AG04450 (cell line): ENCODE measurements at regions not wholly inside any gene's neighbourhood (a gene's known extent, or its start where the extent isn't known, plus 50 kb on each side); places are given as distances from the start of the nearest gene placed in this dataset.

Experiments used
- CTCF ChIA-PET: fragments of 300-600, 350-600 bp; formaldehyde crosslinking; extraction: SDS; loops from one replicate; lab custom pipeline; 2022; ENCODE audit warnings: antibody characterized with exemption, inconsistent platforms; lab: Charles Lee
- POLR2A ChIA-PET: fragments of 350-600 bp; formaldehyde crosslinking; extraction: SDS; loops from one replicate; lab custom pipeline; 2021; ENCODE audit warnings: antibody characterized with exemption, inconsistent platforms; lab: Yijun Ruan, JAX
- DNase-seq: peaks from one replicate; pipeline ENCODE4 v3.0.0-alpha.2; 2011; ENCODE audit warnings: low read depth, low spot score
- H3K27ac ChIP-seq: one replicate; pipeline ENCODE4 v1.5.1; 2012; ENCODE audit warnings: low read depth, low read length, control low read depth
- H3K27me3 ChIP-seq: one replicate; pipeline ENCODE4 v1.6.0; 2012; ENCODE audit warnings: low read length; ENCODE audit not compliant: control insufficient read depth, insufficient read depth
- H3K4me3 ChIP-seq: 2 replicates; pipeline ENCODE4 v1.5.1; 2011; ENCODE audit warnings: mild to moderate bottlenecking, low read depth, low read length, control low read depth
- H3K9me3 ChIP-seq: 2 replicates; pipeline ENCODE4 v1.5.1; 2012; ENCODE audit warnings: low read length; ENCODE audit not compliant: control insufficient read depth, insufficient read depth
- CTCF ChIP-seq: IDR thresholded peaks from 2 replicates; pipeline ENCODE4 v1.5.1; 2011; ENCODE audit warnings: low read depth, low read length, control low read depth, inconsistent platforms

GRCh38 chr7:67377939-67378862, 381.6 kb downstream of the TYW1 start:
- Histone ChIP-seq H3K4me3 (no peak overlapping the region), H3K9me3 (no peaks in the 10 kb centered on the region), H3K27me3 (no peaks in the 10 kb centered on the region), H3K27ac (no peak overlapping the region)
- CTCF ChIA-PET = interaction anchor here (0.8 to 2.3 kb wide), 2 partner anchors 16 to 108 kb away, joined by 5 to 15 read pairs; no protein-coding TSS in a partner anchor
- POLR2A ChIA-PET = no interaction called here
- TF ChIP-seq CTCF = peak; percentile 81
- peak; percentile 29 for DNase-seq

GRCh38 chr7:67380326-67380725, 383.7 kb downstream of the TYW1 start:
- no peak for TF ChIP-seq CTCF
- no peak overlapping the region for H3K27ac ChIP-seq
- no peaks in the 10 kb centered on the region for H3K9me3 ChIP-seq
- H3K27me3 ChIP-seq = no peaks in the 10 kb centered on the region
- no peak for DNase-seq
- CTCF ChIA-PET = interaction anchor here (1.8 kb wide), 1 partner anchor 9 kb away, joined by 5 read pairs; no protein-coding TSS in a partner anchor
- POLR2A ChIA-PET = no interaction called here
- H3K4me3 ChIP-seq = no peak overlapping the region

- Histone ChIP-seq H3K4me3 (no peak overlapping the region), H3K27me3 (no peaks in the 10 kb centered on the region), H3K27ac (no peak overlapping the region), H3K9me3 (no peaks in the 10 kb centered on the region)
- no peak for DNase-seq
- TF ChIP-seq CTCF = no peak
- ChIA-PET POLR2A (no interaction called here), CTCF (no interaction called here)
These were observed 384.2 kb downstream of the TYW1 start for GRCh38 chr7:67380858-67381257.

DNA sequence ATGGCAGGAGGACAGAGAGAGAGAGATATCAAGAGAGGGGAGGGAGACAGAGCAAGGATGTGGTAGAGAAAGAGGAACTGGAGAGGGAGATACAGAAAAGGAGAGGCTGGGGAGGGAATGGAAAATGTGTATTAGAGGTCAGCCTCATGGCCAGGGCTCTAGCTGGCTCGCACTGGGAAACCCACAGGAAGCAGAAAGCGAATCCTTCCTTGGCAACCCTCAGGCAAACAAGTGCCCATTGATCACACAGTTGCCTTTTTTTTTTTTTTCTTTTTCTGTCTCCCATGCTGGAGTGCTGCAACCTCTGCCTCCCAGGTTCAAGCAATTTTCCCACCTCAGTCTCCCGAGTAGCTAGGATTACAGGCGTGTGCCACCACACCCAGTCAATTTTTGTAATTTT, 391.2 kb downstream of the TYW1 start:
- Histone ChIP-seq H3K27ac (no peak overlapping the region), H3K4me3 (no peak overlapping the region), H3K27me3 (no peaks in the 10 kb centered on the region), H3K9me3 (no peaks in the 10 kb centered on the region)
- DNase-seq = no peak
- TF ChIP-seq CTCF = no peak
- ChIA-PET POLR2A (no interaction called here), CTCF (interaction anchor here (0.6 kb wide), 1 partner anchor 36 kb away, joined by 4 read pairs; no protein-coding TSS in a partner anchor)

DNA sequence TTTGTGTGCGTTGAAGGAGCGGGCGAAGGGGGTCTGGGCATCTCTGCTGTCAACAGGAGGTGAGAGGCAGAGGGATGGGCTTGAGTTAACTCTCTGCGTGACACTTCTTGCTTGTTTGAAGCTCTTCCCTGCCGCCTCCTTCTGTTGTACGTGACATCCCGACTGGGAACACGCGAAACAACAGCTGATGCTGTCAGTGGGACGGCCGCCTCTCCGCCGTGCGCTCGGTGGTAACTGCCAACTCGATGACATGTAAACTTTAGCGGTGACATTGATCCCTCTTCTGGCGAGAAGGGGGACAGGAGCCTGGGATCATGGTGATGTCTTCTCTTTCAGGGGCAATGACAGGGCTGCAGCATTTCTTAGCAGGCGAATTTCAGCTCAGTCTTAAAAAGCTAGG, 394.5 kb downstream of the TYW1 start:
- ChIA-PET CTCF (no interaction called here), POLR2A (no interaction called here)
- DNase-seq = no peak

More for the DNA sequence above, 394.5 kb downstream of the TYW1 start:
- no peak for TF ChIP-seq CTCF
- no peaks in the 10 kb centered on the region for H3K27me3 ChIP-seq
- no peak overlapping the region for H3K4me3 ChIP-seq
- H3K9me3 ChIP-seq = no peaks in the 10 kb centered on the region
- H3K27ac ChIP-seq = no peak overlapping the region
